ENCODE measurements at regions not wholly inside any gene's neighbourhood (a gene's known extent, or its start where the extent isn't known, plus 50 kb on each side); places are given as distances from the start of the nearest gene placed in this dataset.

- TF ChIP-seq CTCF (IDR thresholded peaks at IDR 0.05; ENCODE audit: insufficient read depth, low read length, poor library complexity, severe bottlenecking) (no peak), EZH2phosphoT487 (conservative IDR thresholded peaks at IDR 0.05; ENCODE audit: low read length) (no peak)
Observed at GRCh38 chr6:14263881-14264424, 146.4 kb downstream of the CD83 start.
